ENCODE measurements at regions not wholly inside any gene's neighbourhood (a gene's known extent, or its start where the extent isn't known, plus 50 kb on each side); places are given as distances from the start of the nearest gene placed in this dataset.
A peak's percentile ranks its signal among the peaks of the same experiment; 100 is the strongest.

- TF ChIP-seq, protein P1, sequence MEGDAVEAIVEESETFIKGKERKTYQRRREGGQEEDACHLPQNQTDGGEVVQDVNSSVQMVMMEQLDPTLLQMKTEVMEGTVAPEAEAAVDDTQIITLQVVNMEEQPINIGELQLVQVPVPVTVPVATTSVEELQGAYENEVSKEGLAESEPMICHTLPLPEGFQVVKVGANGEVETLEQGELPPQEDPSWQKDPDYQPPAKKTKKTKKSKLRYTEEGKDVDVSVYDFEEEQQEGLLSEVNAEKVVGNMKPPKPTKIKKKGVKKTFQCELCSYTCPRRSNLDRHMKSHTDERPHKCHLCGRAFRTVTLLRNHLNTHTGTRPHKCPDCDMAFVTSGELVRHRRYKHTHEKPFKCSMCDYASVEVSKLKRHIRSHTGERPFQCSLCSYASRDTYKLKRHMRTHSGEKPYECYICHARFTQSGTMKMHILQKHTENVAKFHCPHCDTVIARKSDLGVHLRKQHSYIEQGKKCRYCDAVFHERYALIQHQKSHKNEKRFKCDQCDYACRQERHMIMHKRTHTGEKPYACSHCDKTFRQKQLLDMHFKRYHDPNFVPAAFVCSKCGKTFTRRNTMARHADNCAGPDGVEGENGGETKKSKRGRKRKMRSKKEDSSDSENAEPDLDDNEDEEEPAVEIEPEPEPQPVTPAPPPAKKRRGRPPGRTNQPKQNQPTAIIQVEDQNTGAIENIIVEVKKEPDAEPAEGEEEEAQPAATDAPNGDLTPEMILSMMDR (IDR thresholded peaks at IDR 0.05) = no peak
Observed at GRCh38 chr12:59118356-59118755, 198.1 kb upstream of the LRIG3 start.

DNA sequence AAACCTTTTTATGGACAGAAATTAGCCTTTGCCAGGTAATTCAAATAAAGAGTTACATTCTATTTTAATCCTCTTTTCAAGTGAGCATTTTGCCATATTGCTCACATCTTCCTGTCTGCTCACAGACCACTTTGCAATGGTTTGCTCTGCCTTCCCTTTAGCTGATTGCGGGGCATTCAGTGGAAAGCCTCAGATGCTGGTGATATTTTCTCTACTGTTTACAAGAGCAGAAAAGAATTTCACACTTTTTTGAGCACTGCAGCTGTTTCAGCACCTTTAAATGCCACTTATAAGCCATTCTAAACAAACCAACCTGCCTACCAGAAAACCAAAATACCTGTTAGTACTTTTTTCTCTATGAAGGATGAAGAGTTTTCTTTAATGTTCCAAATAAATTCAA is 195.7 kb upstream of the LRIG3 start:
- TF ChIP-seq, protein P1 (IDR thresholded peaks at IDR 0.05) = no peak

DNA sequence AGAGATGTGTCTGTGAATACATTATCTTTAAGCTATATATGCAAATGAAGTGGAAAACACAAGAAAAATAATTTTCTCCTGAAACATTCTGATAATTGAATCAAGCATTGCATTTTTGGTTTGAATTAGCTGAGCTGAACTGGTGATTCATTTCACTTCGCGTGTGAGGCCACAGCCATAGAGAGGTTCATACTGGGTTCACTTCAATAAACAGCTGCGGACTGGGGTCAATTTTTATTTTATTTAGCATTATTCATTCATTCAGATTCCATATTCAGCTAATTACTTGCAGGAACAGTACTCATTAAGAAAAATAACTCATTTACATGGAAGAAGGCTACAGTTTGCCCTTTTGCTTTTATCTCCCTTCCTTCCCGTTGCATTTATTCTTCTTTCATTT is 195.2 kb upstream of the LRIG3 start:
- TF ChIP-seq, protein P1 (IDR thresholded peaks at IDR 0.05) = no peak

GRCh38 chr12:59113831-59114615 is 193.7 kb upstream of the LRIG3 start:
- TF ChIP-seq, protein P1 (IDR thresholded peaks at IDR 0.05) = peak; percentile 89

DNA sequence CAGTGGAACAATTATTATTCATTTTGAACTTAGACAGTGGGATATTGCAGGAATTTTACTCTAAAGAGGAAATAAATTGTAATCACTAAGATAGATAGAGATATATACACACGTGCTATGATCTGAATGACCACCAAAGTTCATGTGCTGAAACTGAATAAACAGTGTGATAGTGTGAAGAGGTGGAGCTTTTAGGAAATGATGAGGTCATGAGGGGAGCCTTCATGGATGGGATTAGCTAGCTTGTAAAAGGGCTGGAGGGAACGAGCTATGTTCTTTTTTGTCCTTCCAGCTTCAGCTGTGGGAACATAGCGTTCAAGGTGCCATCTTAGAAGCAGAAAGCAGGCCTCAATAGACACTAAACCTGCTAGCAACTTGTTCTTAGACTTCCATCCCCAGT is 191.5 kb upstream of the LRIG3 start:
- TF ChIP-seq, protein P1 (IDR thresholded peaks at IDR 0.05) = no peak

GRCh38 chr12:59100585-59100984 is 180.3 kb upstream of the LRIG3 start:
- TF ChIP-seq, protein P1 (IDR thresholded peaks at IDR 0.05) = no peak

DNA sequence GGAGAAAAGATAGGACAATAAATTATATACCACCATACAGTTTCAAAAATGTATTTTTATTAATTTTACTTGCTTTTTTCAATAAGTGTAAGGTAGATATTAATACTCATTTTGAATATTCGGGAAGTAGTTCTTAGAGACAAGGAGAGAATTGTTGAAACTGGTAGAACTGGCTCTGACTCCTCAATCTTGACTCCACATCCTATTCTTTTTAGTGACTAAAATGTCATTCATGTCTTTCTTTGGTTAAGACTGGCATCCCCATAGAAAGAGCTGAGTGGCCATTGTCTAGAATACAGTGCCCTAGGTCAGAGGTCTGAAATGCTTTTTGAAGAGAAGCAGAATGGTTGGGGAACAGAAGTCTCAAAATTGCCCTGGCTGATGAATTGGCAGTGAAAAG is 177.6 kb upstream of the LRIG3 start:
- TF ChIP-seq, protein P1 (IDR thresholded peaks at IDR 0.05) = no peak

DNA sequence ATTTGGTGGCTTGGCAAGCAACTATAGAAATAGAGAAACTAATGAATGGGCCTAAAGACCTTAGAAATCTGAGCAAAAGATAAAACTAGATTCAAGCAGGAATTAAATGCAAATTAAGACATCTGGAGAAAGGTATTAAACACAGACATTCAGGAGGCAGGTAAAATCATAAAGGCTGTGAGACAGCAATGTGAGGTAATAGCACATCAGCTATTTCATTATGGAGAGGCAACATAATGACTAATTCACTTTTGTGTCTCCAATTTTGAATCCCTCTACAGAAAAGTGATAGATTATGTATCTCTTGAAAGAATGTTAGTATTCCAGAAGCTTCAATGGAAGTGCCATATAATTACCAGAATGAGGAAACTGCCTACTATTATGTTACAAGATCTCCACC is 175.9 kb upstream of the LRIG3 start:
- TF ChIP-seq, protein P1 (IDR thresholded peaks at IDR 0.05) = no peak
